HCT116 (cell line): ENCODE measurements at regions not wholly inside any gene's neighbourhood (a gene's known extent, or its start where the extent isn't known, plus 50 kb on each side); places are given as distances from the start of the nearest gene placed in this dataset.

Experiments
- ATAC-seq: fragments of 200-7000 bp; cut with Tn5 transposase; 2 replicates; pipeline ENCODE4 v1.9.1; 2020; ENCODE audit warnings: mild to moderate bottlenecking, moderate library complexity
- BruUV-seq: library from RNA; stranded (reverse); fragments of 400-500 nt; replicated peaks from 2 replicates; lab custom pipeline; 2021; lab: Mats Ljungman, UMichigan
- CTCF ChIA-PET: fragments of 300-600 bp; sonication (Branson Sonifier 250); formaldehyde crosslinking; loops from one replicate; lab custom pipeline; 2021; ENCODE audit warnings: antibody characterized with exemption; lab: Charles Lee
- POLR2A ChIA-PET: fragments of 300-600, 350-600 bp; sonication (Branson Sonifier 250); formaldehyde crosslinking; loops from one replicate; lab custom pipeline; 2021; ENCODE audit warnings: antibody characterized with exemption; lab: Charles Lee
- RAD21 ChIA-PET, 2 experiments: fragments of 300-600 bp; sonication (Branson Sonifier 250); formaldehyde crosslinking; loops; one replicate each; lab custom pipeline; 2023; ENCODE audit warnings: low total read pairs in 2 of 2; ENCODE audit not compliant: uncharacterized antibody in 2 of 2, unreplicated experiment in 2 of 2, low non-redundant PET in 1 of 2; lab: Charles Lee
- DNase-seq: peaks from one replicate; pipeline ENCODE4 v3.0.0-alpha.2; 2010; ENCODE audit warnings: low read depth, low spot score
- H2AFZ ChIP-seq: fragments of 200-600 bp; shearing (Covaris generic), sonication (generic); 2 replicates; pipeline ENCODE4 v1.6.1; 2017; ENCODE audit warnings: low read depth, mixed run types, mixed read lengths, antibody characterized with exemption, low read length; ENCODE audit not compliant: poor library complexity, severe bottlenecking
- H3K27ac ChIP-seq: 2 replicates; pipeline ENCODE4 v1.5.1; 2012; ENCODE audit warnings: low read depth, low read length
- H3K27me3 ChIP-seq: fragments of 200-600 bp; sonication (generic); 2 replicates; pipeline ENCODE4 v1.6.1; 2016; ENCODE audit warnings: mixed run types, low read length, mixed read lengths; ENCODE audit not compliant: insufficient read depth
- H3K36me3 ChIP-seq, 2 experiments: fragments of 200-500 bp in 1 of 2; fragments of 200-600 bp in 1 of 2; sonication (Bioruptor generic) in 1 of 2; sonication (generic) in 1 of 2; 2 replicates each; pipeline versions ENCODE4 v1.5.1 to v1.6.1; 2014 to 2016; ENCODE audit warnings: low read length in 2 of 2, inconsistent platforms in 1 of 2, mixed read lengths in 1 of 2, mixed run types in 1 of 2; ENCODE audit not compliant: insufficient read depth in 2 of 2, control insufficient read depth in 1 of 2
- H3K4me1 ChIP-seq, 2 experiments: fragments of 200-600 bp in 1 of 2; sonication (generic) in 1 of 2; 2 replicates each; pipeline versions ENCODE4 v1.5.1 to v1.6.1; 2012 to 2017; ENCODE audit warnings: low read length in 2 of 2, inconsistent platforms in 1 of 2, mild to moderate bottlenecking in 1 of 2, mixed read lengths in 1 of 2, mixed run types in 1 of 2, moderate library complexity in 1 of 2; ENCODE audit not compliant: insufficient read depth in 2 of 2, control insufficient read depth in 1 of 2
- H3K4me2 ChIP-seq: fragments of 200-600 bp; sonication (generic); 2 replicates; pipeline ENCODE4 v1.6.1; 2017; ENCODE audit warnings: mixed run types, low read length, mixed read lengths
- H3K4me3 ChIP-seq, 2 experiments: fragments of 200-600 bp in 1 of 2; sonication (generic) in 1 of 2; replicated peaks in 1 of 2; 2 replicates each; pipeline ENCODE4 v1.5.1; 2011 to 2016; ENCODE audit warnings: low read length in 2 of 2, control low read depth in 1 of 2, low read depth in 1 of 2, mild to moderate bottlenecking in 1 of 2, mixed read lengths in 1 of 2, mixed run types in 1 of 2
- H3K79me2 ChIP-seq: fragments of 200-600 bp; sonication (generic); 2 replicates; pipeline ENCODE4 v1.6.1; 2017; ENCODE audit warnings: mild to moderate bottlenecking, mixed run types, low read length, moderate library complexity, mixed read lengths; ENCODE audit not compliant: insufficient read depth
- H3K9ac ChIP-seq: fragments of 200-600 bp; sonication (generic); 2 replicates; pipeline ENCODE4 v1.6.1; 2016; ENCODE audit warnings: low read length, mixed read lengths
- H3K9me2 ChIP-seq: fragments of 200-600 bp; sonication (generic), shearing (Covaris generic); 2 replicates; pipeline ENCODE4 v1.6.1; 2017; ENCODE audit warnings: mixed run types, mild to moderate bottlenecking, moderate library complexity; ENCODE audit not compliant: insufficient read depth
- H3K9me3 ChIP-seq, 2 experiments: fragments of 200-500 bp in 1 of 2; fragments of 200-600 bp in 1 of 2; sonication (Bioruptor generic) in 1 of 2; sonication (generic) in 1 of 2; 2 replicates each; pipeline ENCODE4 v1.6.1; 2014 to 2017; ENCODE audit warnings: low read length in 2 of 2, mixed read lengths in 2 of 2, inconsistent platforms in 1 of 2, low read depth in 1 of 2, mild to moderate bottlenecking in 1 of 2, mixed run types in 1 of 2, moderate library complexity in 1 of 2; ENCODE audit not compliant: control insufficient read depth in 1 of 2, insufficient read depth in 1 of 2
- H4K20me1 ChIP-seq: fragments of 200-600 bp; sonication (generic), shearing (Covaris generic); 2 replicates; pipeline ENCODE4 v1.6.1; 2017; ENCODE audit warnings: mixed run types, mild to moderate bottlenecking, moderate library complexity; ENCODE audit not compliant: insufficient read depth
- ATF3 ChIP-seq: IDR thresholded peaks from 2 replicates; pipeline ENCODE4 v1.6.1; 2012
- CTCF ChIP-seq, 3 experiments: fragments of 200-600 bp in 1 of 3; sonication (generic) in 1 of 3; IDR thresholded peaks in 2 of 3; conservative IDR thresholded peaks in 1 of 3; 2 replicates each; pipeline ENCODE4 v1.5.1; 2012 to 2017; ENCODE audit warnings: low read depth in 2 of 3, low read length in 2 of 3, antibody characterized with exemption in 1 of 3, borderline replicate concordance in 1 of 3, control low read depth in 1 of 3, mild to moderate bottlenecking in 1 of 3, mixed read lengths in 1 of 3, mixed run types in 1 of 3, moderate library complexity in 1 of 3; ENCODE audit not compliant: insufficient read depth in 1 of 3
- EGR1 ChIP-seq: IDR thresholded peaks from 2 replicates; pipeline ENCODE4 v1.6.1; 2012; ENCODE audit warnings: low read depth
- EZH2phosphoT487 ChIP-seq: fragments of 200-600 bp; IDR thresholded peaks from 2 replicates; pipeline ENCODE4 v1.6.1; 2018; ENCODE audit warnings: antibody characterized with exemption, borderline replicate concordance
- JUND ChIP-seq: IDR thresholded peaks from 2 replicates; pipeline ENCODE4 v1.6.1; 2012
- POLR2A ChIP-seq: IDR thresholded peaks from 2 replicates; pipeline ENCODE4 v1.7.0; 2011; ENCODE audit warnings: borderline replicate concordance; ENCODE audit not compliant: insufficient read depth, insufficient read length; ENCODE audit errors: extremely low read depth
- POLR2AphosphoS5 ChIP-seq: IDR thresholded peaks from 2 replicates; pipeline ENCODE4 v1.6.1; 2011; ENCODE audit warnings: mild to moderate bottlenecking, low read depth, low read length, moderate library complexity
- RAD21 ChIP-seq: IDR thresholded peaks from 2 replicates; pipeline ENCODE4 v1.6.1; 2012; ENCODE audit warnings: low read depth, mild to moderate bottlenecking
- SRF ChIP-seq: IDR thresholded peaks from 2 replicates; pipeline ENCODE4 v1.6.1; 2012; ENCODE audit warnings: low read depth
- TCF7L2 ChIP-seq: IDR thresholded peaks from 2 replicates; pipeline ENCODE4 v1.7.0; 2011; ENCODE audit warnings: borderline replicate concordance, inconsistent platforms; ENCODE audit not compliant: insufficient read depth, insufficient read length; ENCODE audit errors: extremely low read depth
- YY1 ChIP-seq: IDR thresholded peaks from 2 replicates; pipeline ENCODE4 v1.6.1; 2011; ENCODE audit warnings: low read length, low read depth, moderate library complexity, mild to moderate bottlenecking; ENCODE audit not compliant: insufficient replicate concordance; ENCODE audit errors: extremely low read depth
- ZBTB33 ChIP-seq: IDR thresholded peaks from 2 replicates; pipeline ENCODE4 v1.6.1; 2011; ENCODE audit warnings: mild to moderate bottlenecking, low read length, moderate library complexity; ENCODE audit not compliant: insufficient replicate concordance; ENCODE audit errors: extremely low read depth
- ZFX ChIP-seq: fragments of 450-650 bp; IDR thresholded peaks from 2 replicates; pipeline ENCODE4 v1.6.1; 2017
- ZNF274 ChIP-seq: fragments of 200-500 bp; sonication (Bioruptor generic); IDR thresholded peaks from 2 replicates; pipeline ENCODE4 v1.6.1; 2014; ENCODE audit warnings: mild to moderate bottlenecking, low read depth, low read length, inconsistent platforms
- intact Hi-C: fragments of 100-400 bp; cut with micrococcal nuclease; formaldehyde crosslinking; loops from 2 replicates; pipeline ENCODE4 v1.10.0; 2022
- TF ChIP-seq, protein P1 (sequence below): IDR thresholded peaks from 2 replicates; pipeline ENCODE4 v1.6.1; 2012

- RAD21 ChIA-PET: no interaction called here
- TF ChIP-seq, protein P1, sequence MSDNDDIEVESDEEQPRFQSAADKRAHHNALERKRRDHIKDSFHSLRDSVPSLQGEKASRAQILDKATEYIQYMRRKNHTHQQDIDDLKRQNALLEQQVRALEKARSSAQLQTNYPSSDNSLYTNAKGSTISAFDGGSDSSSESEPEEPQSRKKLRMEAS: no peak
- TF ChIP-seq ZBTB33 (no peak), TCF7L2 (no peak), YY1 (no peak), CTCF (IDR thresholded peaks at IDR 0.05 in 2 of 3, conservative IDR thresholded peaks at IDR 0.05 in 1 of 3; ENCODE audit: borderline replicate concordance in 1 of 3, insufficient read depth in 1 of 3, low read depth in 2 of 3, low read length in 2 of 3) (no peak), ZFX (no peak), JUND (no peak), ZNF274 (no peak), SRF (no peak), EZH2phosphoT487 (no peak), RAD21 (no peak), POLR2AphosphoS5 (no peak), EGR1 (no peak), ATF3 (no peak), POLR2A (no peak)
- ATAC-seq: no peak
These were observed 358.8 kb upstream of the SEMA3C start for GRCh38 chr7:81277691-81278090.

More at GRCh38 chr7:81277691-81278090, 358.8 kb upstream of the SEMA3C start:
- Histone ChIP-seq H3K9me2 (no peaks in the 10 kb centered on the region), H3K4me3 (no peak overlapping the region), H3K27me3 (no peaks in the 10 kb centered on the region), H3K4me2 (no peak overlapping the region), H3K9me3 (no peaks in the 10 kb centered on the region), H3K9ac (no peak overlapping the region), H2AFZ (no peak overlapping the region), H3K36me3 (no peaks in the 10 kb centered on the region), H3K27ac (no peak overlapping the region), H3K79me2 (no peaks in the 10 kb centered on the region), H3K4me1 (no peaks in the 10 kb centered on the region), H4K20me1 (no peaks in the 10 kb centered on the region)
- intact Hi-C loops: no loop called here
- CTCF ChIA-PET: no interaction called here
- DNase-seq: no peak
- BruUV-seq: no TSS peak
- POLR2A ChIA-PET: no interaction called here
